HuH-7.5 (cell line): ENCODE measurements at regions not wholly inside any gene's neighbourhood (a gene's known extent, or its start where the extent isn't known, plus 50 kb on each side); places are given as distances from the start of the nearest gene placed in this dataset.

Source experiments
- DNase-seq: peaks from one replicate; pipeline ENCODE4 v3.0.0; 2011; ENCODE audit warnings: low spot score

DNA sequence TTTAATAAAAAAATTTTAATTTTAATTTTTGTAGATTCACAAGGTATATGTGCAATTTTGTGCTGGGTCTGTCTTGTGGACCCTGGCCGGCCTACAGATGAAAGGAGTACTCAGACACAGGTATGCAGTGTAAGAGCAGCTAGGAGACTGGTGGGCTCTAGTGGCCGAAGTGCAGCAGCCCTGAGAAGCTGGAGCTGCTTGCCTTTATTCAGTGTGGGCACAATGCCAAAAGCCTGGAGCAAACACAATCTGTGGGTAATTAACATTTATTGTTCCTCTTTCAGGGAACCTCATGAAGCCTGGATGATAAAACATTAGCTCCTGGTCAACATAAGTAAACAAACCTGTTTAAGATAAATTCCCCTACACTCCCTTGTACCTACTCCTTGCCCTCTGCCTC lies 135.7 kb upstream of the SEL1L start:
- no peak for DNase-seq

DNA sequence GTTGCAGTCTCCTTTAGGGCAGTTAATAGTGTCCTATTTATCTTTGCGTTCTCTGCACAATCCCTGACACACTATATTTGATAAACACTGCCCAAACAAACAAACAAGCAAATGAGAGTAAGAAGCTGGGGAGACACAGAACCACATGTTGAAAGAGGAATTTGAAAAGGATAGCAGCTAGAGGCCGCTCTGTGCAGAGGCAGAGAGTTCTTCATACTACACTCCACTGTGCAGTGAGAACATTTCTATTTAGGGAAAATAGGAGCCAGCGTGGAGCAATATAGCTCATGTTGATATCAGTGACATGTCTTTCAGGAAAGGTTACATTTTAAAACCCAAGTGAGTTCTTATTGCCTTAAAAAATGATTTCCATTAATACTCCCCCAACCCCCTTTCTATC lies 140.3 kb upstream of the SEL1L start:
- DNase-seq: no peak

GRCh38 chr14:81676395-81676794 lies 142.7 kb upstream of the SEL1L start:
- DNase-seq: no peak

GRCh38 chr14:81676879-81677278 lies 143.2 kb upstream of the SEL1L start:
- no peak for DNase-seq

- DNase-seq: no peak
Measured at GRCh38 chr14:81677736-81678135, 144.1 kb upstream of the SEL1L start.

GRCh38 chr14:81679226-81679625 lies 145.6 kb upstream of the SEL1L start:
- no peak for DNase-seq

- DNase-seq: no peak
Measured at GRCh38 chr14:81681541-81681940, 147.9 kb upstream of the SEL1L start.

DNA sequence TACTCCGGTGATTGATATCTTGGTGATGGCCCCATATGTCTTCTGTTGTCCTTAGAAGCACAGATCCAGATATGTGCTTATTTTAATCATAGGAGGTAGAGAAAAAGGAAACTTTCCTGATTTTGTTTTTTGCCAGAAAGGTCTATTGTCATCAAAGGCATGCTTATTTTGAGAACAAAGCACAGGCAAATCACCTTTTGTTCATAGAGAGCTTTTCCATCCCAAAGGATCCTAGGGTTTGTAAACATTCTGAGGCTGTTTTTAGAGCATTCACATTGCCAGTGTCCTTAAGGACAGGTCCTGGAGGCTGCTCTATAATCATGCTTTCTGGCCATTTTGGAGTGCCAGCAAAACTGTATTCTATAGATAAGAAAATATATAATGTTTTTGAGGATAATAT lies 148.5 kb upstream of the SEL1L start:
- DNase-seq: no peak

GRCh38 chr14:81682701-81683100 lies 149.0 kb upstream of the SEL1L start:
- DNase-seq: no peak

- no peak for DNase-seq
Measured at GRCh38 chr14:81684696-81685095, 151.0 kb upstream of the SEL1L start.

- no peak for DNase-seq
Measured at GRCh38 chr14:81686512-81686911, 152.9 kb upstream of the SEL1L start.

- no peak for DNase-seq
Measured at GRCh38 chr14:81691931-81692330, 158.3 kb upstream of the SEL1L start.

DNA sequence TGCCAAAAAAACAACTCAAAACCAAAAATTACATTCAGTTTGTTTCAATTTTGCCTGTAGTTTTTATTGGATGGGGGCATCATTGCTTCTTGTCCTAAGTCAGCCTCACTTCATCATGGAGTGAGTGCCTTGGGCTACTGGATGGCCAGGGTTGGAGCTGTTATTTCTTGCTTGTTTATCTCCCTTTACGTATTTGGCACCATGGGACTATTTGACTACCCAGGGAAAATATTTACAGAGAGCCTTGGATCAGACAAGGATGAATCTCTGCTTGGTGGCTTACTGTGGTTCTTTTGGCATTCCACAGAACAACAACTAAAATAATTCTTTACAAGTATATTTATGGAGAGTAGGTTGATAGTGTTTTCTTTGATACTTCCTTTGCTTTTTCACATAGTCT lies 160.8 kb upstream of the SEL1L start:
- DNase-seq: no peak

DNA sequence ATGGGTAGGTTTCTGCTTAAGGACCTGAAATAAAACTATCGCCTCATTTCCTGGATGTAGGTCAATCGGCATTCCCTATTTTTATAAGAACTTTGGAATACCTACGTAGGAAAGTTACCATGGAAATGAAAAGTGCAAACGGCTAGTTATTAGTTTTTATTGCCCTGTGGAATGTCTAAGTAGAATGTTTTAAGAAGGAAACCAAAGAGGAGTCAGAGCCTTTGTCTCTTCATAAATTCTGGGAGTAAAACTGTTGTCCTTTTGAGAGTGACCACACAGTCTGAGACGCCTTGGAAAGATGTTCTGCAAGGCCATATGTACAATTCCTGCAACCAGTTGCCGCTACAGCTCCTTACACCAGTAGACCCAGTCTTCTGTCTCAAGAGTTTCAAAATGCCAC lies 176.0 kb upstream of the SEL1L start:
- DNase-seq: no peak

- peak; percentile 6 for DNase-seq
Measured at GRCh38 chr14:81710232-81710845, 176.7 kb upstream of the SEL1L start.

- no peak for DNase-seq
Measured at GRCh38 chr14:81715731-81716130, 182.1 kb upstream of the SEL1L start.

DNA sequence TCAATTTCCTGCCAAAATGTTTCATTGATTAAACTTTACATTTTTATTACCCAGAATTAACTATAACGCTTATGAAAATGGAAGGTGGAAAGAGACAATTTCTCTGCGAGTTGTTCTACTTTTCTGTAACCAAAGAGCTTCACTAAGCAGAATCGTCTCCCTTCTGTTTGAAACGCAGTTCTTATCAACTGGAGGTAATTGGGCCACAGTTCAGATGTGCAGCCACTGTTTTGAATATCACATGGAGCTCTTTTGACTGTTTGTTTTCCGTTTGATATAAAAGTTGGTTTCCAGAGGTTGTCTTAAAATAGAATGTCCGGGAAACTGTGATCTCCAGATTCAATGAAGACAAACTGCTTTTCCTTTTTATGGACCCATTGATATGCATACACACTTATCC lies 183.3 kb upstream of the SEL1L start:
- no peak for DNase-seq

DNA sequence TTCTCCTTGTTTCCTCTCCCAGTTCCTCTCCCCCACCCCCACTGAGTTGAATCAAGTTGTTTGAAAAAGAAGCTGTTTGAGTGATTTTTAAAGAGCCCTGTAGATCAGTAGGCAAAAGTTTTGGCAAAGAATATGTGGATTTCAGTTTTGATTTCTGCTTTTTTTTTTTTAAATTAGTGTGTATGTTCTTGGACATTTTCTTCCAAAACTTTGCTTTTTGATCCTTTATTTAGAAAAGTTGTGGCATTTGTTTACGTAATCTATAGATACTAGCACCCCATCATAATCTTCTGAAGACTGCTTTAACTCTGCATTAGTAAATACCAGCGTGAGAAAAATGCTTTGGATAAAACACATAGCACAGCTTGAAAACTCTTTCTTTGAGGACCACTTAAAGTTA lies 190.3 kb upstream of the SEL1L start:
- no peak for DNase-seq

GRCh38 chr14:81727218-81727617 lies 193.6 kb upstream of the SEL1L start:
- no peak for DNase-seq

DNA sequence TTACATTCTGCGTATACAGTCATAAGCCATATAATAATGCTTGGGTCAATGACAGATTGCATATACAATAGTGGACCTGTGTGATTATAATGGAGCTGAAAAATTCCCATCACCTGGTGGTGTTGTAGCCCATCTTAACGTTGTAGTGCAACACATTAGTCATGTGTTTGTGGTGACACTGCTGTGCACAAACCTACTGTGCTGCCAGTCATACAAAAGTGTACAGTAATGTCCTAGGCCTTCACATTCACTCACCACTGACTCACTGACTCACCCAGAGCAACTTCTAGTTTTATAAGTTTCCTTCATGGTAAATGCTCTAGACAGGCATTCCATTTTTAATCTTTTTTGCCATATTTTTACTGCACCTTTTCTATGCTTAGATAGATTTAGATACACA lies 194.8 kb upstream of the SEL1L start:
- DNase-seq: no peak

GRCh38 chr14:81729622-81730021 lies 196.0 kb upstream of the SEL1L start:
- no peak for DNase-seq

DNA sequence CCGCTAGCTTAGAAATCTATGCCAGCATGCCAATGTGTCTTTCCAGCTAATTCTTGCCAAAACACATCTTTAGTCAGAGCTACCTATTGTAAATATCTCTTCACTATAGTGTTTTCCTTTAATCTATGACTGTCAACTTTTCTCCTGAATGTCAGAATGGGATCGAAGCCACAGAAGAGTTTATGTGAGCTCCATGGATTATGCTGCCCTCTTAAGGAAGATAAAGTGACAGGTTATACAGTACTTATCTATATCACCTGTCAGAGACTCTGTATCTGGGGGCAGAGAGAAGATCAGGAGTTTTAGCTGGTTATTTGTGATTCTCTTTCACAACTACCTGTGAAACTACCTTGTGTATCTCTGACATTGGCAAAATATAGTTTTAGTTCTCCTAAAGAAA lies 204.3 kb upstream of the SEL1L start:
- DNase-seq: no peak

DNA sequence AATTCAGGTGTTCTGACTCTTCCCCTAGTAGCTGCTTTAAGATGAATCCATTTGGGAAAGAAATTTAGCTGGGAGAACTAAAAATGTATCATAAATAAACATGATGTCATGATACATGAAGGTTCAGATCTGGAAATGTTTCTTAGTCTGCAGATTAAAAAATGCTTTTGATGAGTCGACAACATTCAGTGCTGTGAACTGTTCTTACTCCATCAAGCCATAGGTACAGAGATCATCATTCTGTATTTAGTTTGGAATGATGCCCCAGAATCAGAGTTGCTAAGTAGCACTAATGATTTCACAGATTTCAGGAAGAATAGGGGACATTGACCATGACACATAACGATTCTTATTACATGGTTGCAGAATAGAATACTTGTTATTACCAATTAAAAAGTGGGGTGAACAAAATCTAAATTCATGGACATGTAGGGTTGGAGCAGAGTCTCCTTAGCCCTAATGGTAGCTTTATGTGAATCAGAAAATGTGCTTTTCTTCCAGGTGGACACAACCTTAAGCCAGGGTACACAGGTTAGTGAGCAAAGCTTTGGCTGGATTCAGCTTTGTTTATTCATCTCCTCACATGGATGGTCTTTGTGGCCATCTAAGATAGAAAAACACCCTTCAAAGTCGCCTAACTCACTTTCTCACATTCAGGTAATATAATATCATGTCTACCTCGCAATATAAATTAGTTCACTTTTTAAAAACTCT lies 205.4 kb upstream of the SEL1L start:
- DNase-seq: no peak

- DNase-seq: no peak
Measured at GRCh38 chr14:81743605-81744004, 210.0 kb upstream of the SEL1L start.
